C1 segment of cervical spinal cord (tissue), 14 donors: ENCODE measurements at regions not wholly inside any gene's neighbourhood (a gene's known extent, or its start where the extent isn't known, plus 50 kb on each side); places are given as distances from the start of the nearest gene placed in this dataset.

Source experiments
- DNase-seq, 14 donors: peaks; one replicate each; lab custom pipeline; 2025; lab: John Stamatoyannopoulos, UW

GRCh38 chr5:40389591-40389990, 290.1 kb upstream of the PTGER4 start:
- no peak for DNase-seq

GRCh38 chr5:40386289-40386688, 293.4 kb upstream of the PTGER4 start:
- DNase-seq: no peak

- DNase-seq: no peak
Measured at GRCh38 chr5:40385544-40385943, 294.2 kb upstream of the PTGER4 start.

- no peak for DNase-seq
Measured at GRCh38 chr5:40384782-40385390, 294.8 kb upstream of the PTGER4 start.

- no peak for DNase-seq
Measured at GRCh38 chr5:40383749-40384651, 295.7 kb upstream of the PTGER4 start.

GRCh38 chr5:40381676-40382363, 297.9 kb upstream of the PTGER4 start:
- DNase-seq: no peak

GRCh38 chr5:40381016-40381415, 298.7 kb upstream of the PTGER4 start:
- DNase-seq: no peak

- no peak for DNase-seq
Measured at GRCh38 chr5:40378396-40379177, 301.1 kb upstream of the PTGER4 start.

GRCh38 chr5:40376566-40376965, 303.1 kb upstream of the PTGER4 start:
- no peak for DNase-seq

- no peak for DNase-seq
Measured at GRCh38 chr5:40374853-40375252, 304.9 kb upstream of the PTGER4 start.

GRCh38 chr5:40368200-40368599, 311.5 kb upstream of the PTGER4 start:
- no peak for DNase-seq

GRCh38 chr5:40367255-40367654, 312.5 kb upstream of the PTGER4 start:
- DNase-seq: no peak

- no peak for DNase-seq
Measured at GRCh38 chr5:40365342-40366330, 314.1 kb upstream of the PTGER4 start.

- no peak for DNase-seq
Measured at GRCh38 chr5:40364441-40364840, 315.3 kb upstream of the PTGER4 start.

- no peak for DNase-seq
Measured at GRCh38 chr5:40361378-40361777, 318.3 kb upstream of the PTGER4 start.

GRCh38 chr5:40360685-40361084, 319.0 kb upstream of the PTGER4 start:
- DNase-seq: no peak

- no peak for DNase-seq
Measured at GRCh38 chr5:40359832-40360231, 319.9 kb upstream of the PTGER4 start.

GRCh38 chr5:40359093-40359492, 320.6 kb upstream of the PTGER4 start:
- DNase-seq: no peak

GRCh38 chr5:40356248-40356647, 323.5 kb upstream of the PTGER4 start:
- DNase-seq: no peak

GRCh38 chr5:40355846-40356245, 323.9 kb upstream of the PTGER4 start:
- no peak for DNase-seq

- no peak for DNase-seq
Measured at GRCh38 chr5:40355181-40355580, 324.5 kb upstream of the PTGER4 start.
